ENCODE measurements at regions not wholly inside any gene's neighbourhood (a gene's known extent, or its start where the extent isn't known, plus 50 kb on each side); places are given as distances from the start of the nearest gene placed in this dataset.

DNA sequence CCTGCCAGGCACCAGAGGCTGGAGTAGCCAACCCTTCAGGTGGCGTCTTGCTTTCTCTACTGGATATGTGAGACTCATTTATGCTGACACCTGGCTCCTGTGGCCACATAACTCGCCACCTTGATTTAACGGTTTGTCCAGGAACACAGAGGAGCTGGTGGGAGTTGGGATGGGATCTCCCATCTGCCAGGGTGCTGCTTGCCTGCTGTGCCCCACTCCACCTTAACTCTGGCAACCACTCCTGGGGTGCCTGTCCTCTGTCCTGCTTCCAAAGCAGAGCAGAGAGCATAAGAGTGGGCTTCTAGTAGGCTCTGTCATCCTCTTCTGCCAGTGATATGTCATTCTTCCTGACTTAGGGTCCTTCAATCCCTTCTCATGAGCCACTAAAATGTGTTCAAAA lies 63.4 kb upstream of the ZNF423 start:
- H3K79me2 ChIP-seq (replicated peaks; ENCODE audit: insufficient read depth), result no peaks in the 10 kb centered on the region
- peaks cover 20% of the 10 kb centered on the region for H3K27me3 Mint-ChIP-seq (ENCODE audit: insufficient read depth, low read depth, poor library complexity)
- no peak overlapping the region for H3K4me3 ChIP-seq
- no peaks in the 10 kb centered on the region for H3K27me3 ChIP-seq (ENCODE audit: insufficient read depth)
- H3K36me3 ChIP-seq (ENCODE audit: insufficient read depth), result no peaks in the 10 kb centered on the region
- peaks cover 6% of the 10 kb centered on the region; the same call in 1 of the 2 replicates for H3K9me2 ChIP-seq (ENCODE audit: insufficient read depth)
- TF ChIP-seq STAT1 (IDR thresholded peaks at IDR 0.05; ENCODE audit: unreplicated experiment), result no peak
- no peak for TF ChIP-seq ZNF331 (CRISPR knock-in tag; IDR thresholded peaks at IDR 0.05; ENCODE audit: low read depth)
- TF ChIP-seq, protein P1, sequence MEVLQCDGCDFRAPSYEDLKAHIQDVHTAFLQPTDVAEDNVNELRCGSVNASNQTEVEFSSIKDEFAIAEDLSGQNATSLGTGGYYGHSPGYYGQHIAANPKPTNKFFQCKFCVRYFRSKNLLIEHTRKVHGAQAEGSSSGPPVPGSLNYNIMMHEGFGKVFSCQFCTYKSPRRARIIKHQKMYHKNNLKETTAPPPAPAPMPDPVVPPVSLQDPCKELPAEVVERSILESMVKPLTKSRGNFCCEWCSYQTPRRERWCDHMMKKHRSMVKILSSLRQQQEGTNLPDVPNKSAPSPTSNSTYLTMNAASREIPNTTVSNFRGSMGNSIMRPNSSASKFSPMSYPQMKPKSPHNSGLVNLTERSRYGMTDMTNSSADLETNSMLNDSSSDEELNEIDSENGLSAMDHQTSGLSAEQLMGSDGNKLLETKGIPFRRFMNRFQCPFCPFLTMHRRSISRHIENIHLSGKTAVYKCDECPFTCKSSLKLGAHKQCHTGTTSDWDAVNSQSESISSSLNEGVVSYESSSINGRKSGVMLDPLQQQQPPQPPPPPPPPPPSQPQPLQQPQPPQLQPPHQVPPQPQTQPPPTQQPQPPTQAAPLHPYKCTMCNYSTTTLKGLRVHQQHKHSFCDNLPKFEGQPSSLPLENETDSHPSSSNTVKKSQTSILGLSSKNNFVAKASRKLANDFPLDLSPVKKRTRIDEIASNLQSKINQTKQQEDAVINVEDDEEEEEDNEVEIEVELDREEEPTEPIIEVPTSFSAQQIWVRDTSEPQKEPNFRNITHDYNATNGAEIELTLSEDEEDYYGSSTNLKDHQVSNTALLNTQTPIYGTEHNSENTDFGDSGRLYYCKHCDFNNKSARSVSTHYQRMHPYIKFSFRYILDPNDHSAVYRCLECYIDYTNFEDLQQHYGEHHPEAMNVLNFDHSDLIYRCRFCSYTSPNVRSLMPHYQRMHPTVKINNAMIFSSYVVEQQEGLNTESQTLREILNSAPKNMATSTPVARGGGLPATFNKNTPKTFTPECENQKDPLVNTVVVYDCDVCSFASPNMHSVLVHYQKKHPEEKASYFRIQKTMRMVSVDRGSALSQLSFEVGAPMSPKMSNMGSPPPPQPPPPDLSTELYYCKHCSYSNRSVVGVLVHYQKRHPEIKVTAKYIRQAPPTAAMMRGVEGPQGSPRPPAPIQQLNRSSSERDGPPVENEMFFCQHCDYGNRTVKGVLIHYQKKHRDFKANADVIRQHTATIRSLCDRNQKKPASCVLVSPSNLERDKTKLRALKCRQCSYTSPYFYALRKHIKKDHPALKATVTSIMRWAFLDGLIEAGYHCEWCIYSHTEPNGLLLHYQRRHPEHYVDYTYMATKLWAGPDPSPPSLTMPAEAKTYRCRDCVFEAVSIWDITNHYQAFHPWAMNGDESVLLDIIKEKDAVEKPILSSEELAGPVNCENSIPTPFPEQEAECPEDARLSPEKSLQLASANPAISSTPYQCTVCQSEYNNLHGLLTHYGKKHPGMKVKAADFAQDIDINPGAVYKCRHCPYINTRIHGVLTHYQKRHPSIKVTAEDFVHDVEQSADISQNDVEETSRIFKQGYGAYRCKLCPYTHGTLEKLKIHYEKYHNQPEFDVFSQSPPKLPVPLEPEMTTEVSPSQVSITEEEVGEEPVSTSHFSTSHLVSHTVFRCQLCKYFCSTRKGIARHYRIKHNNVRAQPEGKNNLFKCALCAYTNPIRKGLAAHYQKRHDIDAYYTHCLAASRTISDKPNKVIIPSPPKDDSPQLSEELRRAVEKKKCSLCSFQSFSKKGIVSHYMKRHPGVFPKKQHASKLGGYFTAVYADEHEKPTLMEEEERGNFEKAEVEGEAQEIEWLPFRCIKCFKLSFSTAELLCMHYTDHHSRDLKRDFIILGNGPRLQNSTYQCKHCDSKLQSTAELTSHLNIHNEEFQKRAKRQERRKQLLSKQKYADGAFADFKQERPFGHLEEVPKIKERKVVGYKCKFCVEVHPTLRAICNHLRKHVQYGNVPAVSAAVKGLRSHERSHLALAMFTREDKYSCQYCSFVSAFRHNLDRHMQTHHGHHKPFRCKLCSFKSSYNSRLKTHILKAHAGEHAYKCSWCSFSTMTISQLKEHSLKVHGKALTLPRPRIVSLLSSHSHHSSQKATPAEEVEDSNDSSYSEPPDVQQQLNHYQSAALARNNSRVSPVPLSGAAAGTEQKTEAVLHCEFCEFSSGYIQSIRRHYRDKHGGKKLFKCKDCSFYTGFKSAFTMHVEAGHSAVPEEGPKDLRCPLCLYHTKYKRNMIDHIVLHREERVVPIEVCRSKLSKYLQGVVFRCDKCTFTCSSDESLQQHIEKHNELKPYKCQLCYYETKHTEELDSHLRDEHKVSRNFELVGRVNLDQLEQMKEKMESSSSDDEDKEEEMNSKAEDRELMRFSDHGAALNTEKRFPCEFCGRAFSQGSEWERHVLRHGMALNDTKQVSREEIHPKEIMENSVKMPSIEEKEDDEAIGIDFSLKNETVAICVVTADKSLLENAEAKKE (CRISPR knock-in tag; IDR thresholded peaks at IDR 0.05), result no peak
- no peak for TF ChIP-seq POLR2AphosphoS5 (IDR thresholded peaks at IDR 0.05; ENCODE audit: low read depth)
- no peak for TF ChIP-seq ZNF114 (CRISPR knock-in tag; IDR thresholded peaks at IDR 0.05)
- TF ChIP-seq NANOG (IDR thresholded peaks at IDR 0.05; ENCODE audit: borderline replicate concordance), result no peak
- TF ChIP-seq, protein P2, sequence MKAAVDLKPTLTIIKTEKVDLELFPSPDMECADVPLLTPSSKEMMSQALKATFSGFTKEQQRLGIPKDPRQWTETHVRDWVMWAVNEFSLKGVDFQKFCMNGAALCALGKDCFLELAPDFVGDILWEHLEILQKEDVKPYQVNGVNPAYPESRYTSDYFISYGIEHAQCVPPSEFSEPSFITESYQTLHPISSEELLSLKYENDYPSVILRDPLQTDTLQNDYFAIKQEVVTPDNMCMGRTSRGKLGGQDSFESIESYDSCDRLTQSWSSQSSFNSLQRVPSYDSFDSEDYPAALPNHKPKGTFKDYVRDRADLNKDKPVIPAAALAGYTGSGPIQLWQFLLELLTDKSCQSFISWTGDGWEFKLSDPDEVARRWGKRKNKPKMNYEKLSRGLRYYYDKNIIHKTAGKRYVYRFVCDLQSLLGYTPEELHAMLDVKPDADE (IDR thresholded peaks at IDR 0.05), result no peak
- no peak for DNase-seq (ENCODE audit: low spot score)
- no peak overlapping the region for H2AFZ ChIP-seq
- H3F3A ChIP-seq (replicated peaks; ENCODE audit: low read depth), result no peaks in the 10 kb centered on the region
- H3K4me1 Mint-ChIP-seq, result peaks cover 4% of the 10 kb centered on the region; the same call in 2 of the 3 replicates
- ATAC-seq, result no peak
- H3K9me3 Mint-ChIP-seq, result no peaks in the 10 kb centered on the region
- H3K4me3 Mint-ChIP-seq, result no peak overlapping the region
- no peak overlapping the region for H3K27ac ChIP-seq (ENCODE audit: low read depth)
- no peaks in the 10 kb centered on the region for H3K4me1 ChIP-seq (ENCODE audit: insufficient read depth)
- no peaks in the 10 kb centered on the region for H4K20me1 ChIP-seq (replicated peaks; ENCODE audit: insufficient read depth)
- no peak overlapping the region for H3K27ac Mint-ChIP-seq
- H3K36me3 Mint-ChIP-seq (ENCODE audit: low read depth), result no peaks in the 10 kb centered on the region
- H3K4me2 ChIP-seq, result no peak overlapping the region

All from GM23338 (cell line).